GM21825 (cell line): ENCODE measurements at regions not wholly inside any gene's neighbourhood (a gene's known extent, or its start where the extent isn't known, plus 50 kb on each side); places are given as distances from the start of the nearest gene placed in this dataset.

Experiments used
- ATAC-seq: cut with Tn5 transposase; IDR thresholded peaks from one replicate; pipeline ENCODE4 v1.9.1; 2021; ENCODE audit warnings: mild to moderate bottlenecking, moderate library complexity; ENCODE audit not compliant: unreplicated experiment

- no peak for ATAC-seq
Measured at GRCh38 chr4:14478504-14478903, 523.8 kb upstream of the CPEB2 start.

GRCh38 chr4:14496408-14496807, 505.9 kb upstream of the CPEB2 start:
- no peak for ATAC-seq

GRCh38 chr4:14496969-14497368, 505.3 kb upstream of the CPEB2 start:
- no peak for ATAC-seq

- ATAC-seq: no peak
Measured at GRCh38 chr4:14504162-14504561, 498.1 kb upstream of the CPEB2 start.

- no peak for ATAC-seq
Measured at GRCh38 chr4:14513471-14513870, 488.8 kb upstream of the CPEB2 start.

- no peak for ATAC-seq
Measured at GRCh38 chr4:14515556-14515955, 486.7 kb upstream of the CPEB2 start.

- no peak for ATAC-seq
Measured at GRCh38 chr4:14518136-14518535, 484.1 kb upstream of the CPEB2 start.

- no peak for ATAC-seq
Measured at GRCh38 chr4:14520171-14520570, 482.1 kb upstream of the CPEB2 start.

- no peak for ATAC-seq
Measured at GRCh38 chr4:14524276-14524675, 478.0 kb upstream of the CPEB2 start.

- ATAC-seq: no peak
Measured at GRCh38 chr4:14528918-14529317, 473.4 kb upstream of the CPEB2 start.

GRCh38 chr4:14529653-14530052, 472.6 kb upstream of the CPEB2 start:
- ATAC-seq: no peak

GRCh38 chr4:14532436-14532835, 469.8 kb upstream of the CPEB2 start:
- no peak for ATAC-seq

GRCh38 chr4:14539246-14539645, 463.0 kb upstream of the CPEB2 start:
- ATAC-seq: no peak

- no peak for ATAC-seq
Measured at GRCh38 chr4:14545163-14545562, 457.1 kb upstream of the CPEB2 start.

GRCh38 chr4:14545807-14546206, 456.5 kb upstream of the CPEB2 start:
- ATAC-seq: no peak

GRCh38 chr4:14552119-14552518, 450.2 kb upstream of the CPEB2 start:
- ATAC-seq: no peak

- no peak for ATAC-seq
Measured at GRCh38 chr4:14559646-14560045, 442.6 kb upstream of the CPEB2 start.

- ATAC-seq: no peak
Measured at GRCh38 chr4:14560577-14560976, 441.7 kb upstream of the CPEB2 start.

GRCh38 chr4:14562901-14563300, 439.4 kb upstream of the CPEB2 start:
- no peak for ATAC-seq

- ATAC-seq: no peak
Measured at GRCh38 chr4:14564281-14564680, 438.0 kb upstream of the CPEB2 start.

- ATAC-seq: no peak
Measured at GRCh38 chr4:14566518-14566917, 435.8 kb upstream of the CPEB2 start.

GRCh38 chr4:14568351-14568750, 433.9 kb upstream of the CPEB2 start:
- ATAC-seq: no peak

- ATAC-seq: no peak
Measured at GRCh38 chr4:14575289-14575688, 427.0 kb upstream of the CPEB2 start.

GRCh38 chr4:14575919-14576318, 426.4 kb upstream of the CPEB2 start:
- no peak for ATAC-seq
